ENCODE measurements at regions not wholly inside any gene's neighbourhood (a gene's known extent, or its start where the extent isn't known, plus 50 kb on each side); places are given as distances from the start of the nearest gene placed in this dataset.

- Histone ChIP-seq H3K4me2 (no peak overlapping the region), H3K27ac (ENCODE audit: low read depth) (no peak overlapping the region), H4K20me1 (replicated peaks; ENCODE audit: insufficient read depth) (peaks cover 10% of the 10 kb centered on the region), H3K27me3 (ENCODE audit: insufficient read depth) (peaks cover 96% of the 10 kb centered on the region), H3K4me1 (ENCODE audit: insufficient read depth) (no peaks in the 10 kb centered on the region), H3K9me2 (ENCODE audit: insufficient read depth) (no peaks in the 10 kb centered on the region), H2AFZ (no peak overlapping the region), H3K4me3 (no peak overlapping the region), H3F3A (replicated peaks; ENCODE audit: low read depth) (no peaks in the 10 kb centered on the region), H3K79me2 (replicated peaks; ENCODE audit: insufficient read depth) (no peaks in the 10 kb centered on the region), H3K36me3 (ENCODE audit: insufficient read depth) (no peaks in the 10 kb centered on the region)
- H3K27ac Mint-ChIP-seq = no peak overlapping the region
- H3K36me3 Mint-ChIP-seq (ENCODE audit: low read depth) = peaks cover 3% of the 10 kb centered on the region; the same call in 1 of the 3 replicates
- no peak for ATAC-seq
- H3K4me1 Mint-ChIP-seq = no peaks in the 10 kb centered on the region; the same call in 2 of the 3 replicates
- H3K4me3 Mint-ChIP-seq = no peak overlapping the region
- H3K27me3 Mint-ChIP-seq (ENCODE audit: insufficient read depth, low read depth, poor library complexity) = peaks cover 72% of the 10 kb centered on the region
- no peak for TF ChIP-seq JUNB (IDR thresholded peaks at IDR 0.05; ENCODE audit: unreplicated experiment)
- no peak for TF ChIP-seq ZNF331 (CRISPR knock-in tag; IDR thresholded peaks at IDR 0.05; ENCODE audit: low read depth)
- no peak for TF ChIP-seq CREB1 (CRISPR knock-in tag; IDR thresholded peaks at IDR 0.05; ENCODE audit: low read depth)
- no peak for TF ChIP-seq EZH2phosphoT487 (IDR thresholded peaks at IDR 0.05; ENCODE audit: unreplicated experiment)
- TF ChIP-seq, protein P1, sequence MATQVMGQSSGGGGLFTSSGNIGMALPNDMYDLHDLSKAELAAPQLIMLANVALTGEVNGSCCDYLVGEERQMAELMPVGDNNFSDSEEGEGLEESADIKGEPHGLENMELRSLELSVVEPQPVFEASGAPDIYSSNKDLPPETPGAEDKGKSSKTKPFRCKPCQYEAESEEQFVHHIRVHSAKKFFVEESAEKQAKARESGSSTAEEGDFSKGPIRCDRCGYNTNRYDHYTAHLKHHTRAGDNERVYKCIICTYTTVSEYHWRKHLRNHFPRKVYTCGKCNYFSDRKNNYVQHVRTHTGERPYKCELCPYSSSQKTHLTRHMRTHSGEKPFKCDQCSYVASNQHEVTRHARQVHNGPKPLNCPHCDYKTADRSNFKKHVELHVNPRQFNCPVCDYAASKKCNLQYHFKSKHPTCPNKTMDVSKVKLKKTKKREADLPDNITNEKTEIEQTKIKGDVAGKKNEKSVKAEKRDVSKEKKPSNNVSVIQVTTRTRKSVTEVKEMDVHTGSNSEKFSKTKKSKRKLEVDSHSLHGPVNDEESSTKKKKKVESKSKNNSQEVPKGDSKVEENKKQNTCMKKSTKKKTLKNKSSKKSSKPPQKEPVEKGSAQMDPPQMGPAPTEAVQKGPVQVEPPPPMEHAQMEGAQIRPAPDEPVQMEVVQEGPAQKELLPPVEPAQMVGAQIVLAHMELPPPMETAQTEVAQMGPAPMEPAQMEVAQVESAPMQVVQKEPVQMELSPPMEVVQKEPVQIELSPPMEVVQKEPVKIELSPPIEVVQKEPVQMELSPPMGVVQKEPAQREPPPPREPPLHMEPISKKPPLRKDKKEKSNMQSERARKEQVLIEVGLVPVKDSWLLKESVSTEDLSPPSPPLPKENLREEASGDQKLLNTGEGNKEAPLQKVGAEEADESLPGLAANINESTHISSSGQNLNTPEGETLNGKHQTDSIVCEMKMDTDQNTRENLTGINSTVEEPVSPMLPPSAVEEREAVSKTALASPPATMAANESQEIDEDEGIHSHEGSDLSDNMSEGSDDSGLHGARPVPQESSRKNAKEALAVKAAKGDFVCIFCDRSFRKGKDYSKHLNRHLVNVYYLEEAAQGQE (IDR thresholded peaks at IDR 0.05; ENCODE audit: unreplicated experiment) = no peak
- no peak for TF ChIP-seq POLR2AphosphoS5 (IDR thresholded peaks at IDR 0.05; ENCODE audit: low read depth)
- no peak for TF ChIP-seq STAT1 (IDR thresholded peaks at IDR 0.05; ENCODE audit: unreplicated experiment)
- TF ChIP-seq, protein P2, sequence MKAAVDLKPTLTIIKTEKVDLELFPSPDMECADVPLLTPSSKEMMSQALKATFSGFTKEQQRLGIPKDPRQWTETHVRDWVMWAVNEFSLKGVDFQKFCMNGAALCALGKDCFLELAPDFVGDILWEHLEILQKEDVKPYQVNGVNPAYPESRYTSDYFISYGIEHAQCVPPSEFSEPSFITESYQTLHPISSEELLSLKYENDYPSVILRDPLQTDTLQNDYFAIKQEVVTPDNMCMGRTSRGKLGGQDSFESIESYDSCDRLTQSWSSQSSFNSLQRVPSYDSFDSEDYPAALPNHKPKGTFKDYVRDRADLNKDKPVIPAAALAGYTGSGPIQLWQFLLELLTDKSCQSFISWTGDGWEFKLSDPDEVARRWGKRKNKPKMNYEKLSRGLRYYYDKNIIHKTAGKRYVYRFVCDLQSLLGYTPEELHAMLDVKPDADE (IDR thresholded peaks at IDR 0.05) = no peak
- TF ChIP-seq ZNF462 (CRISPR knock-in tag; IDR thresholded peaks at IDR 0.05) = no peak
- TF ChIP-seq NANOG (IDR thresholded peaks at IDR 0.05; ENCODE audit: borderline replicate concordance) = no peak
- TF ChIP-seq ZNF114 (CRISPR knock-in tag; IDR thresholded peaks at IDR 0.05) = no peak
- TF ChIP-seq, protein P3, sequence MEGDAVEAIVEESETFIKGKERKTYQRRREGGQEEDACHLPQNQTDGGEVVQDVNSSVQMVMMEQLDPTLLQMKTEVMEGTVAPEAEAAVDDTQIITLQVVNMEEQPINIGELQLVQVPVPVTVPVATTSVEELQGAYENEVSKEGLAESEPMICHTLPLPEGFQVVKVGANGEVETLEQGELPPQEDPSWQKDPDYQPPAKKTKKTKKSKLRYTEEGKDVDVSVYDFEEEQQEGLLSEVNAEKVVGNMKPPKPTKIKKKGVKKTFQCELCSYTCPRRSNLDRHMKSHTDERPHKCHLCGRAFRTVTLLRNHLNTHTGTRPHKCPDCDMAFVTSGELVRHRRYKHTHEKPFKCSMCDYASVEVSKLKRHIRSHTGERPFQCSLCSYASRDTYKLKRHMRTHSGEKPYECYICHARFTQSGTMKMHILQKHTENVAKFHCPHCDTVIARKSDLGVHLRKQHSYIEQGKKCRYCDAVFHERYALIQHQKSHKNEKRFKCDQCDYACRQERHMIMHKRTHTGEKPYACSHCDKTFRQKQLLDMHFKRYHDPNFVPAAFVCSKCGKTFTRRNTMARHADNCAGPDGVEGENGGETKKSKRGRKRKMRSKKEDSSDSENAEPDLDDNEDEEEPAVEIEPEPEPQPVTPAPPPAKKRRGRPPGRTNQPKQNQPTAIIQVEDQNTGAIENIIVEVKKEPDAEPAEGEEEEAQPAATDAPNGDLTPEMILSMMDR (conservative IDR thresholded peaks at IDR 0.05; ENCODE audit: low read depth in 2 of 2) = no peak
- TF ChIP-seq EZH2 (IDR thresholded peaks at IDR 0.05; ENCODE audit: low read depth, unreplicated experiment) = no peak
- DNase-seq (ENCODE audit: low spot score) = no peak
- peaks cover 8% of the 10 kb centered on the region for H3K9me3 Mint-ChIP-seq
Observed at GRCh38 chr4:104907991-104908390, 238.7 kb upstream of the TET2 start.
